WTC11 (cell line): ENCODE measurements at regions not wholly inside any gene's neighbourhood (a gene's known extent, or its start where the extent isn't known, plus 50 kb on each side); places are given as distances from the start of the nearest gene placed in this dataset.

Source experiments
- ATAC-seq: fragments of 200-7000 bp; cut with Tn5 transposase; 2 replicates; pipeline ENCODE4 v1.10.0; 2021; ENCODE audit warnings: mild to moderate bottlenecking, moderate library complexity
- CTCF ChIA-PET: fragments of 300-600 bp; sonication (Branson Sonifier 250); formaldehyde crosslinking; loops from one replicate; lab custom pipeline; 2021; ENCODE audit warnings: antibody characterized with exemption; lab: Charles Lee
- POLR2A ChIA-PET: fragments of 350-600 bp; sonication (Branson Sonifier 250); formaldehyde crosslinking; loops from one replicate; lab custom pipeline; 2021; ENCODE audit warnings: antibody characterized with exemption; lab: Charles Lee
- DNase-seq: peaks from one replicate; pipeline ENCODE4 v3.0.0; 2021; ENCODE audit warnings: low spot score
- H3K27ac Mint-ChIP-seq: 2 replicates; pipeline ENCODE4 v1.8.0; 2021; ENCODE audit warnings: mixed read lengths
- H3K27me3 Mint-ChIP-seq: 2 replicates; pipeline ENCODE4 v1.8.0; 2021; ENCODE audit warnings: low read depth, mild to moderate bottlenecking, moderate library complexity, mixed read lengths
- H3K36me3 Mint-ChIP-seq: 2 replicates; pipeline ENCODE4 v1.8.0; 2021; ENCODE audit warnings: mixed read lengths
- H3K4me1 Mint-ChIP-seq: 2 replicates; pipeline ENCODE4 v1.8.0; 2022; ENCODE audit warnings: mixed read lengths
- H3K4me3 Mint-ChIP-seq: 2 replicates; pipeline ENCODE4 v1.8.0; 2021; ENCODE audit warnings: mild to moderate bottlenecking, moderate library complexity, mixed read lengths
- H3K9me3 Mint-ChIP-seq: 2 replicates; pipeline ENCODE4 v1.8.0; 2021; ENCODE audit warnings: mixed read lengths
- ETV6 ChIP-seq: sonication (generic); formaldehyde crosslinking; IDR thresholded peaks from 2 replicates; pipeline ENCODE4 v1.8.1; 2022; ENCODE audit warnings: mild to moderate bottlenecking, missing genetic modification reagents
- FOXJ3 ChIP-seq: sonication (generic); formaldehyde crosslinking; IDR thresholded peaks from 2 replicates; pipeline ENCODE4 v1.9.0; 2021; ENCODE audit warnings: missing genetic modification reagents, mild to moderate bottlenecking, borderline replicate concordance
- HMGA2 ChIP-seq: fragments of 250-450 bp; sonication (Bioruptor Pico); IDR thresholded peaks from 2 replicates; pipeline ENCODE4 v1.4.0; 2021; ENCODE audit warnings: mild to moderate bottlenecking, moderate library complexity
- HMGXB4 ChIP-seq: sonication (generic); formaldehyde crosslinking; IDR thresholded peaks from 2 replicates; pipeline ENCODE4 v1.8.1; 2023; ENCODE audit warnings: mild to moderate bottlenecking, moderate library complexity, missing genetic modification reagents
- NFYB ChIP-seq: sonication (generic); formaldehyde crosslinking; conservative IDR thresholded peaks from 2 replicates; pipeline ENCODE4 v1.8.0; 2022; ENCODE audit warnings: low read depth, missing genetic modification reagents
- SMAD4 ChIP-seq: sonication (generic); formaldehyde crosslinking; IDR thresholded peaks from 2 replicates; pipeline ENCODE4 v1.8.0; 2022; ENCODE audit warnings: mild to moderate bottlenecking, missing genetic modification reagents
- SOX15 ChIP-seq: fragments of 250-450 bp; sonication (Bioruptor Pico); IDR thresholded peaks from 2 replicates; pipeline ENCODE4 v1.9.0; 2021; ENCODE audit warnings: mild to moderate bottlenecking
- TCF7 ChIP-seq: sonication (generic); formaldehyde crosslinking; IDR thresholded peaks from 2 replicates; pipeline ENCODE4 v1.8.0; 2022; ENCODE audit warnings: mild to moderate bottlenecking, low read depth, missing genetic modification reagents, moderate library complexity
- USF1 ChIP-seq: sonication (generic); formaldehyde crosslinking; IDR thresholded peaks from 2 replicates; pipeline ENCODE4 v1.8.0; 2022; ENCODE audit warnings: mild to moderate bottlenecking, missing genetic modification reagents
- ZMAT4 ChIP-seq: fragments of 250-450 bp; sonication (Bioruptor Pico); IDR thresholded peaks from 2 replicates; pipeline ENCODE4 v1.9.0; 2021; ENCODE audit warnings: mild to moderate bottlenecking
- TF ChIP-seq, protein P1 (sequence below): fragments of 250-450 bp; sonication (Bioruptor Pico); IDR thresholded peaks from 2 replicates; pipeline ENCODE4 v1.9.0; 2021; ENCODE audit warnings: mild to moderate bottlenecking, borderline replicate concordance
- TF ChIP-seq, protein P2 (sequence below): sonication (generic); formaldehyde crosslinking; IDR thresholded peaks from 2 replicates; pipeline ENCODE4 v1.8.1; 2023; ENCODE audit warnings: mild to moderate bottlenecking, missing genetic modification reagents, moderate library complexity

DNA sequence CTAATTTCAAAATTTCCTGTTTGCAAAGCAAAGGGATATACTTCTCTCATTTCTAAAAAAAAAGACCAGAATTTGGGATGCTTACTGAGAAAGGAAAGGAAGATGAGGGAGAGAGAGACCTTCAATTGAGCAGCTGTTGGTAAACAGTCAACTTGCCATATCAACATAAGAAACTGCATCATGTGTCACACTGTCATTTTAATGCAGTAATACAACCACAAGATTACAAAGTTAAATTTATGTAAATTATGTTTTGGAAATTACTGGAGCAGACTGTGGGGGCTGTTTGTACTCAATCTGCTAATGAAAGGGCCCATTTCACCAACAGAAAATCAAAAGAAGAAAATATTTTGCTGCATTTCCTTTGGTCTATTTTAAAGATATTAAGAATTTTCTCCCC is 370.4 kb upstream of the TMPO start (continued):
- TF ChIP-seq, protein P1, sequence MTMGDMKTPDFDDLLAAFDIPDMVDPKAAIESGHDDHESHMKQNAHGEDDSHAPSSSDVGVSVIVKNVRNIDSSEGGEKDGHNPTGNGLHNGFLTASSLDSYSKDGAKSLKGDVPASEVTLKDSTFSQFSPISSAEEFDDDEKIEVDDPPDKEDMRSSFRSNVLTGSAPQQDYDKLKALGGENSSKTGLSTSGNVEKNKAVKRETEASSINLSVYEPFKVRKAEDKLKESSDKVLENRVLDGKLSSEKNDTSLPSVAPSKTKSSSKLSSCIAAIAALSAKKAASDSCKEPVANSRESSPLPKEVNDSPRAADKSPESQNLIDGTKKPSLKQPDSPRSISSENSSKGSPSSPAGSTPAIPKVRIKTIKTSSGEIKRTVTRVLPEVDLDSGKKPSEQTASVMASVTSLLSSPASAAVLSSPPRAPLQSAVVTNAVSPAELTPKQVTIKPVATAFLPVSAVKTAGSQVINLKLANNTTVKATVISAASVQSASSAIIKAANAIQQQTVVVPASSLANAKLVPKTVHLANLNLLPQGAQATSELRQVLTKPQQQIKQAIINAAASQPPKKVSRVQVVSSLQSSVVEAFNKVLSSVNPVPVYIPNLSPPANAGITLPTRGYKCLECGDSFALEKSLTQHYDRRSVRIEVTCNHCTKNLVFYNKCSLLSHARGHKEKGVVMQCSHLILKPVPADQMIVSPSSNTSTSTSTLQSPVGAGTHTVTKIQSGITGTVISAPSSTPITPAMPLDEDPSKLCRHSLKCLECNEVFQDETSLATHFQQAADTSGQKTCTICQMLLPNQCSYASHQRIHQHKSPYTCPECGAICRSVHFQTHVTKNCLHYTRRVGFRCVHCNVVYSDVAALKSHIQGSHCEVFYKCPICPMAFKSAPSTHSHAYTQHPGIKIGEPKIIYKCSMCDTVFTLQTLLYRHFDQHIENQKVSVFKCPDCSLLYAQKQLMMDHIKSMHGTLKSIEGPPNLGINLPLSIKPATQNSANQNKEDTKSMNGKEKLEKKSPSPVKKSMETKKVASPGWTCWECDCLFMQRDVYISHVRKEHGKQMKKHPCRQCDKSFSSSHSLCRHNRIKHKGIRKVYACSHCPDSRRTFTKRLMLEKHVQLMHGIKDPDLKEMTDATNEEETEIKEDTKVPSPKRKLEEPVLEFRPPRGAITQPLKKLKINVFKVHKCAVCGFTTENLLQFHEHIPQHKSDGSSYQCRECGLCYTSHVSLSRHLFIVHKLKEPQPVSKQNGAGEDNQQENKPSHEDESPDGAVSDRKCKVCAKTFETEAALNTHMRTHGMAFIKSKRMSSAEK (CRISPR knock-in tag) = no peak
- no peak for TF ChIP-seq SMAD4
- TF ChIP-seq TCF7 (CRISPR knock-in tag) = no peak
- no peak for TF ChIP-seq SOX15 (CRISPR knock-in tag)
- TF ChIP-seq ZMAT4 (CRISPR knock-in tag) = no peak
- TF ChIP-seq HMGA2 (CRISPR knock-in tag) = no peak
- TF ChIP-seq FOXJ3 (CRISPR knock-in tag) = no peak
- no peak for TF ChIP-seq NFYB (CRISPR knock-in tag)
- no peak for TF ChIP-seq HMGXB4 (CRISPR knock-in tag)
- TF ChIP-seq ETV6 (CRISPR knock-in tag) = no peak

- CTCF ChIA-PET = no interaction called here
- H3K4me1 Mint-ChIP-seq = peaks cover 24% of the 10 kb centered on the region
These were observed 369.3 kb upstream of the TMPO start for GRCh38 chr12:98146043-98146442.

More at GRCh38 chr12:98146043-98146442, 369.3 kb upstream of the TMPO start:
- POLR2A ChIA-PET = no interaction called here
- Mint-ChIP-seq H3K4me3 (no peak overlapping the region), H3K9me3 (peaks cover 13% of the 10 kb centered on the region), H3K27me3 (no peaks in the 10 kb centered on the region; the same call in 1 of the 2 replicates), H3K27ac (no peak overlapping the region), H3K36me3 (no peaks in the 10 kb centered on the region)
- no peak for ATAC-seq
- DNase-seq = no peak
- TF ChIP-seq, protein P2, sequence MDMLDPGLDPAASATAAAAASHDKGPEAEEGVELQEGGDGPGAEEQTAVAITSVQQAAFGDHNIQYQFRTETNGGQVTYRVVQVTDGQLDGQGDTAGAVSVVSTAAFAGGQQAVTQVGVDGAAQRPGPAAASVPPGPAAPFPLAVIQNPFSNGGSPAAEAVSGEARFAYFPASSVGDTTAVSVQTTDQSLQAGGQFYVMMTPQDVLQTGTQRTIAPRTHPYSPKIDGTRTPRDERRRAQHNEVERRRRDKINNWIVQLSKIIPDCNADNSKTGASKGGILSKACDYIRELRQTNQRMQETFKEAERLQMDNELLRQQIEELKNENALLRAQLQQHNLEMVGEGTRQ (CRISPR knock-in tag) = peak; percentile 75
- TF ChIP-seq USF1 (CRISPR knock-in tag) (peak; percentile 65; the same call in 1 of the 2 replicates), HMGXB4 (CRISPR knock-in tag) (no peak)
- TF ChIP-seq, all 79 proteins: peak for 2
